Transverse colon (tissue), 4 donors: ENCODE measurements at regions not wholly inside any gene's neighbourhood (a gene's known extent, or its start where the extent isn't known, plus 50 kb on each side); places are given as distances from the start of the nearest gene placed in this dataset.

Experiments used
- DNase-seq: peaks from one replicate; pipeline ENCODE4 v3.0.0-alpha.2; 2019
- H3K27ac ChIP-seq, 4 donors: fragments of 200-600 bp; sonication (generic); 2 replicates each; pipeline ENCODE4 v1.5.1; 2016 to 2018; ENCODE audit warnings: inconsistent platforms in 4 of 4
- H3K27me3 ChIP-seq: fragments of 200-600 bp; sonication (generic); 2 replicates; pipeline ENCODE4 v1.5.1; 2017; ENCODE audit warnings: inconsistent platforms
- H3K36me3 ChIP-seq, 4 donors: fragments of 200-600 bp; sonication (generic); 2 replicates each; pipeline ENCODE4 v1.5.1; 2017 to 2019; ENCODE audit warnings: inconsistent platforms in 4 of 4
- H3K4me1 ChIP-seq, 4 donors: fragments of 200-600 bp; sonication (generic); 2 replicates each; pipeline ENCODE4 v1.5.1; 2017 to 2020; ENCODE audit warnings: inconsistent platforms in 4 of 4
- H3K4me3 ChIP-seq, 4 donors: fragments of 200-600 bp; sonication (generic); 1 replicate in 1 of 4; 2 replicates in 3 of 4; pipeline versions ENCODE4 v1.5.1 to v1.6.1; 2017 to 2019; ENCODE audit warnings: inconsistent platforms in 4 of 4
- H3K9me3 ChIP-seq, 2 donors: fragments of 200-600 bp; sonication (generic); 2 replicates each; pipeline ENCODE4 v1.5.1; 2017 to 2019; ENCODE audit warnings: inconsistent platforms in 2 of 2
- EP300 ChIP-seq: sonication (generic); formaldehyde crosslinking; IDR thresholded peaks from one replicate; pipeline ENCODE4 v1.6.1; 2017; ENCODE audit warnings: antibody characterized with exemption, low read depth
- POLR2A ChIP-seq: fragments of 450-650 bp; IDR thresholded peaks from one replicate; pipeline ENCODE4 v1.6.1; 2016; ENCODE audit warnings: antibody characterized with exemption, mild to moderate bottlenecking, moderate library complexity
- POLR2AphosphoS5 ChIP-seq, 3 donors: sonication (generic); formaldehyde crosslinking; IDR thresholded peaks; one replicate each; pipeline ENCODE4 v1.6.1; 2016; ENCODE audit warnings: antibody characterized with exemption in 3 of 3
- WGBS, 2 donors: methylation state at CpG; one replicate each; pipeline ENCODE4 v1.1.5; 2018; ENCODE audit warnings: low coverage in 1 of 2; 5-methylcytosine and 5-hydroxymethylcytosine counted together
- in situ Hi-C, 4 donors: fragments of 200-750 bp; cut with MboI; loops; one replicate each; pipeline versions ENCODE4 v1.15.0 to v1.15.1; 2017; ENCODE audit warnings: low sequenced_read_pairs in 3 of 4, low pct_ligation_motif_present in 1 of 4, low pct_unique_long_range_greater_than_20kb in 1 of 4
- intact Hi-C: fragments of 100-400 bp; cut with DNase I; formaldehyde crosslinking; loops from one replicate; pipeline ENCODE4 v1.15.1; 2023; ENCODE audit warnings: low total_unique reads
- TF ChIP-seq, protein P1 (sequence below), 5 experiments: fragments of 200-600 bp in 3 of 5; fragments of 450-650 bp in 2 of 5; sonication (generic) in 3 of 5; IDR thresholded peaks; 1 replicate in 2 of 5; 2 replicates in 3 of 5; pipeline ENCODE4 v1.5.1; 2016 to 2017; ENCODE audit warnings: antibody characterized with exemption in 5 of 5, inconsistent platforms in 3 of 5, mild to moderate bottlenecking in 2 of 5, moderate library complexity in 1 of 5

DNA sequence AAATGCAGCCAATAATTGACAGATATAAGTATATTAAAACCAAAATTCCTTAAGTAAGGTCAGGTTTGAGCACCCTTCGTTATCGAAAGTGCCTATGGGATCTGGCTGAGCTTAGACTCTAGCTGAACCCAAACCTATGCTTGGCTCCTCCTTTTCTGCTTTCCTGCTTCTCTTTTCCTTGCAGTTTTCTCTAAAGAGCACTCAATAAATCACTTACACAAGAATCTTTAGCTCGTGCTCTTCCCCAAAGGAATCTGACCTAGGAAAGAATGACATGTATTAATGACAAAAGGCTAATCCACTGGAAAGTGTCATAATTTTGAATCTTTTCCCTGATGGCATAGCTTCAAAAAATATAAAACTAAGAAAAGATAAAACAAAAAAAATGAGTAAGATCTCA is 282.7 kb downstream of the DKK2 start:
- WGBS, 2 donors = 34 to 37% methylated on average over 3 of the region's 3 CpGs
- Histone ChIP-seq H3K9me3 (no peaks in the 10 kb centered on the region), H3K4me1 (no peaks in the 10 kb centered on the region), H3K27me3 (no peaks in the 10 kb centered on the region), H3K36me3 (no peaks in the 10 kb centered on the region), H3K27ac (no peak overlapping the region), H3K4me3 (no peak overlapping the region)
- in situ Hi-C loops = no loop called here
- TF ChIP-seq EP300 (no peak), POLR2A (no peak), POLR2AphosphoS5 (IDR thresholded peaks at IDR 0.05) (no peak)
- TF ChIP-seq, protein P1, sequence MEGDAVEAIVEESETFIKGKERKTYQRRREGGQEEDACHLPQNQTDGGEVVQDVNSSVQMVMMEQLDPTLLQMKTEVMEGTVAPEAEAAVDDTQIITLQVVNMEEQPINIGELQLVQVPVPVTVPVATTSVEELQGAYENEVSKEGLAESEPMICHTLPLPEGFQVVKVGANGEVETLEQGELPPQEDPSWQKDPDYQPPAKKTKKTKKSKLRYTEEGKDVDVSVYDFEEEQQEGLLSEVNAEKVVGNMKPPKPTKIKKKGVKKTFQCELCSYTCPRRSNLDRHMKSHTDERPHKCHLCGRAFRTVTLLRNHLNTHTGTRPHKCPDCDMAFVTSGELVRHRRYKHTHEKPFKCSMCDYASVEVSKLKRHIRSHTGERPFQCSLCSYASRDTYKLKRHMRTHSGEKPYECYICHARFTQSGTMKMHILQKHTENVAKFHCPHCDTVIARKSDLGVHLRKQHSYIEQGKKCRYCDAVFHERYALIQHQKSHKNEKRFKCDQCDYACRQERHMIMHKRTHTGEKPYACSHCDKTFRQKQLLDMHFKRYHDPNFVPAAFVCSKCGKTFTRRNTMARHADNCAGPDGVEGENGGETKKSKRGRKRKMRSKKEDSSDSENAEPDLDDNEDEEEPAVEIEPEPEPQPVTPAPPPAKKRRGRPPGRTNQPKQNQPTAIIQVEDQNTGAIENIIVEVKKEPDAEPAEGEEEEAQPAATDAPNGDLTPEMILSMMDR (IDR thresholded peaks at IDR 0.05) = no peak
- no peak for DNase-seq
- intact Hi-C loops = no loop called here

DNA sequence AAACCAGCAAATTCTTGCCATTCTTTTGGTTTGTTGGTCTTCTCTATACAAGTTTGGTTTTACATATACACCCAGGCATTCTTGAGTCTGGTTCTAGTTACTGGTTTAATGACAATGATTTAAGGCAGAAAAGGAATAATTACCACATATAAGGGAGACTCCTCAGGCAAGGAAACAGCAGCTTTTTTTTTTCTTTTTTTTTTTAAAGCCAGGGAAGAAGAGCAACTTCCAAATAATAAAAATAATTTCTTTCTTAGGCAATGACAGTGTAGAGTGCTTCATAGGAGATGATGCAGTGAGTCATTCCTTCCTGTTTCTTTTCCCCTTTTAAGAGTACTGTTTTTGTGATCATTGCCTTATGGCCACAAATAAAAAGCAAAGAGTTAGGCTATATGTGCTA is 289.7 kb downstream of the DKK2 start:
- Histone ChIP-seq H3K4me1 (no peaks in the 10 kb centered on the region), H3K27ac (no peak overlapping the region), H3K9me3 (no peaks in the 10 kb centered on the region), H3K27me3 (no peaks in the 10 kb centered on the region), H3K36me3 (no peaks in the 10 kb centered on the region), H3K4me3 (no peak overlapping the region)
- in situ Hi-C loops (no loop called here), intact Hi-C loops (no loop called here)
- DNase-seq = no peak
- TF ChIP-seq POLR2AphosphoS5 (IDR thresholded peaks at IDR 0.05) (no peak), EP300 (no peak), POLR2A (no peak)

DNA sequence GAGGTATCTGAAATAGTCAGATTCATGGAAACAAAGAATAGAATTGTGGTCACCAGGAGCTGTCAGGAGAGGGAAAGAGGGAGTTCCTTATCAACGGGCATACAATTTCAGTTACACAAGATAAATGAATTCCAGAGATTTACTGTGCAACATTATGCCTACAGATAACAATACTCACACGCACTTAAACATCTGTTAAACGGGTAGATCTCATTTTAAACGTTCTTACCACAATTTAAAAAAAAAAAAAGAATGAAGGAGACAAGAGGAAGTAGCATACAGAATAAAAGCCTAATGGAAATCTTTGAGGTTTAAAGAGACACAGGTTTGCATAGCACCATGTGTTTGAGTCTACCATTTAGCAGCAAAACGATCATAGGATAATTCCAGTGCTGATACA is 298.0 kb downstream of the DKK2 start:
- Histone ChIP-seq H3K4me1 (no peaks in the 10 kb centered on the region), H3K27me3 (no peaks in the 10 kb centered on the region), H3K36me3 (no peaks in the 10 kb centered on the region), H3K27ac (no peak overlapping the region), H3K4me3 (no peak overlapping the region), H3K9me3 (no peaks in the 10 kb centered on the region)
- 54 to 62% methylated on average over 5 of the region's 5 CpGs for WGBS, 2 donors
- no peak for DNase-seq
- in situ Hi-C loops = no loop called here
- TF ChIP-seq POLR2AphosphoS5 (IDR thresholded peaks at IDR 0.05) (no peak), EP300 (no peak), POLR2A (no peak)
- TF ChIP-seq, protein P1 (IDR thresholded peaks at IDR 0.05) = no peak
- intact Hi-C loops = no loop called here

DNA sequence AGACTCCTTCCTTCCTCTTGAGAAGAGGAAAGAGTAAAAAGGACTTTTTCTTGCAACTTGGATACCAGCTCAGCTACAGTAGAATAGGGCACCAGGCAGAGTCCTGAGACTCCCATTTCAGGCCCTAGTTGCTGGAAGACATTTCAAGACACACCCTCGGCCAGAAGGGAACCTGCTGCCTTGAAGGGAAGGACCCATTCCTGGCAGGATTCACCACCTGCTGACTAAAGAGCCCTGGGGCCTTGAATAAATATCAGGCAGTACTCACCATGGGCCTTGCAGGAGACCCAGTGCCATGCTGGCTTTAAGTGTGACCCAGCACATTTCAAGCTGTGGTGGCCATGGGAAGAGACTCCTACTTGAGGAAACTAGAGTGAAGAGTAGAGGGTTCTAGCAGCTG is 317.6 kb downstream of the DKK2 start:
- H3K4me1 ChIP-seq = no peaks in the 10 kb centered on the region
- no peaks in the 10 kb centered on the region for H3K9me3 ChIP-seq
- WGBS, 2 donors = 73% methylated on average over 1 of the region's 1 CpG; no CpG with 5 or more reads in 1 of the 2 donors
- H3K36me3 ChIP-seq = no peaks in the 10 kb centered on the region
- TF ChIP-seq, protein P1 (IDR thresholded peaks at IDR 0.05) = no peak
- intact Hi-C loops (no loop called here), in situ Hi-C loops (no loop called here)
- no peak overlapping the region for H3K27ac ChIP-seq
- no peaks in the 10 kb centered on the region for H3K27me3 ChIP-seq
- no peak overlapping the region for H3K4me3 ChIP-seq
- DNase-seq = no peak

DNA sequence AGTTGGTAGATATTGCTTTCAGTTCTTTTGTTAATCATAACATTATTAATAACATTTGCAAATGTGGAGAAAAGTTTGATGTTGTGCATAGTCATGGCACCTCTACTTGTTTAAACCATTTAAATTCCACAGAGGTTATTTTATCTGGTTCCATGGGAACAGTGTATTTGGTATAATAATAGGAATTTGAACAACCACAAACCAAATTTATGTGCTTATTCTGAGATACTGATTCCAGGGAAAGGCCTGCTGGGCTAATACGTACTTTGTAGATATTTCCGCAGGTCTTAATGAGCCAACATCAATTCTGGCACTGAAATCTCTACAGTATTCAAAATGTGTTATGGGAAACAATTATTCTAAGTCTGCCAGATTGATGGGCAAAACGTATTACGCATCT is 319.0 kb downstream of the DKK2 start:
- Histone ChIP-seq H3K27me3 (no peaks in the 10 kb centered on the region), H3K4me3 (no peak overlapping the region), H3K27ac (no peak overlapping the region), H3K4me1 (no peaks in the 10 kb centered on the region), H3K36me3 (no peaks in the 10 kb centered on the region), H3K9me3 (no peaks in the 10 kb centered on the region)
- in situ Hi-C loops = no loop called here
- no peak for DNase-seq
- 82 to 86% methylated on average over 4 of the region's 4 CpGs for WGBS, 2 donors
- TF ChIP-seq, protein P1 (IDR thresholded peaks at IDR 0.05) = no peak
- TF ChIP-seq EP300 (no peak), POLR2A (no peak), POLR2AphosphoS5 (IDR thresholded peaks at IDR 0.05) (no peak)
- intact Hi-C loops = no loop called here
